HG02588 (cell line): ENCODE measurements at regions not wholly inside any gene's neighbourhood (a gene's known extent, or its start where the extent isn't known, plus 50 kb on each side); places are given as distances from the start of the nearest gene placed in this dataset.

Experiments used
- ATAC-seq: cut with Tn5 transposase; IDR thresholded peaks from one replicate; pipeline ENCODE4 v1.9.1; 2021; ENCODE audit warnings: mild to moderate bottlenecking, moderate library complexity; ENCODE audit not compliant: unreplicated experiment

- no peak for ATAC-seq
Measured at GRCh38 chr1:187624812-187625545, 796.2 kb downstream of the PLA2G4A start.

- ATAC-seq: no peak
Measured at GRCh38 chr1:187626056-187626455, 797.3 kb downstream of the PLA2G4A start.

- no peak for ATAC-seq
Measured at GRCh38 chr1:187627516-187627915, 798.8 kb downstream of the PLA2G4A start.

GRCh38 chr1:187629075-187629474 is 800.3 kb downstream of the PLA2G4A start:
- ATAC-seq: no peak

GRCh38 chr1:187630653-187631380 is 802.1 kb downstream of the PLA2G4A start:
- no peak for ATAC-seq

GRCh38 chr1:187631381-187631675 is 802.6 kb downstream of the PLA2G4A start:
- ATAC-seq: no peak

- no peak for ATAC-seq
Measured at GRCh38 chr1:187631984-187632383, 803.2 kb downstream of the PLA2G4A start.

- no peak for ATAC-seq
Measured at GRCh38 chr1:187634940-187635339, 806.2 kb downstream of the PLA2G4A start.

GRCh38 chr1:187638733-187639434 is 810.1 kb downstream of the PLA2G4A start:
- ATAC-seq: no peak

- ATAC-seq: no peak
Measured at GRCh38 chr1:187641015-187641414, 812.3 kb downstream of the PLA2G4A start.

- no peak for ATAC-seq
Measured at GRCh38 chr1:187641463-187641862, 812.7 kb downstream of the PLA2G4A start.

- no peak for ATAC-seq
Measured at GRCh38 chr1:187641907-187642306, 813.2 kb downstream of the PLA2G4A start.

GRCh38 chr1:187645651-187646050 is 816.9 kb downstream of the PLA2G4A start:
- ATAC-seq: no peak

GRCh38 chr1:187646536-187647107 is 817.9 kb downstream of the PLA2G4A start:
- ATAC-seq: no peak

GRCh38 chr1:187648091-187648490 is 819.3 kb downstream of the PLA2G4A start:
- ATAC-seq: no peak

- no peak for ATAC-seq
Measured at GRCh38 chr1:187654635-187655034, 825.9 kb downstream of the PLA2G4A start.

- no peak for ATAC-seq
Measured at GRCh38 chr1:187655104-187655503, 826.4 kb downstream of the PLA2G4A start.

- no peak for ATAC-seq
Measured at GRCh38 chr1:187665483-187665882, 836.7 kb downstream of the PLA2G4A start.

- no peak for ATAC-seq
Measured at GRCh38 chr1:187680823-187681222, 852.1 kb downstream of the PLA2G4A start.

- ATAC-seq: no peak
Measured at GRCh38 chr1:187682112-187682511, 853.4 kb downstream of the PLA2G4A start.

GRCh38 chr1:187685333-187685732 is 856.6 kb downstream of the PLA2G4A start:
- no peak for ATAC-seq

GRCh38 chr1:187689129-187689528 is 860.4 kb downstream of the PLA2G4A start:
- ATAC-seq: no peak
